Keratinocyte (primary cell): ENCODE measurements at regions not wholly inside any gene's neighbourhood (a gene's known extent, or its start where the extent isn't known, plus 50 kb on each side); places are given as distances from the start of the nearest gene placed in this dataset.

Source experiments
- DNase-seq: peaks from one replicate; pipeline ENCODE4 v3.0.0-alpha.2; 2011; ENCODE audit warnings: low read depth, missing footprints, low spot score
- FAIRE-seq: peaks from 2 replicates; lab custom pipeline; 2011; peaks lifted over from hg19 to GRCh38; lab: Jason Lieb, UNC
- H2AFZ ChIP-seq: 2 replicates; pipeline ENCODE4 v1.6.0; 2012; ENCODE audit warnings: low read length, control low read depth, inconsistent platforms; ENCODE audit not compliant: control insufficient read depth
- H3K27ac ChIP-seq: 2 replicates; pipeline ENCODE4 v1.5.1; 2011; ENCODE audit warnings: low read length; ENCODE audit not compliant: control insufficient read depth, insufficient read depth
- H3K27me3 ChIP-seq: 3 replicates; pipeline ENCODE4 v1.6.0; 2011; ENCODE audit warnings: low read length; ENCODE audit not compliant: control insufficient read depth, insufficient read depth; ENCODE audit errors: extremely low read depth
- H3K36me3 ChIP-seq, 2 experiments: 2 replicates in 1 of 2; 3 replicates in 1 of 2; pipeline ENCODE4 v1.5.1; 2011; ENCODE audit warnings: low read length in 2 of 2, mild to moderate bottlenecking in 1 of 2; ENCODE audit not compliant: control insufficient read depth in 2 of 2, insufficient read depth in 2 of 2; ENCODE audit errors: extremely low read depth in 1 of 2
- H3K4me1 ChIP-seq: 3 replicates; pipeline ENCODE4 v1.5.1; 2011; ENCODE audit warnings: low read length; ENCODE audit not compliant: control insufficient read depth, insufficient read depth; ENCODE audit errors: extremely low read depth
- H3K4me2 ChIP-seq: 3 replicates; pipeline ENCODE4 v1.6.0; 2011; ENCODE audit warnings: low read depth, low read length; ENCODE audit not compliant: control insufficient read depth, insufficient read depth; ENCODE audit errors: extremely low read depth
- H3K4me3 ChIP-seq, 3 experiments: fragments of 200-600 bp in 1 of 3; sonication (generic) in 1 of 3; 2 replicates in 2 of 3; 3 replicates in 1 of 3; pipeline ENCODE4 v1.5.1; 2011 to 2016; ENCODE audit warnings: low read length in 3 of 3, mild to moderate bottlenecking in 3 of 3, control low read depth in 2 of 3, inconsistent platforms in 1 of 3, low read depth in 1 of 3, mixed read lengths in 1 of 3, mixed run types in 1 of 3, moderate library complexity in 1 of 3; ENCODE audit not compliant: control insufficient read depth in 2 of 3, insufficient read depth in 2 of 3; ENCODE audit errors: extremely low read depth in 1 of 3
- H3K79me2 ChIP-seq: 2 replicates; pipeline ENCODE4 v1.6.0; 2012; ENCODE audit warnings: low read length; ENCODE audit not compliant: control insufficient read depth, insufficient read depth
- H3K9ac ChIP-seq: 3 replicates; pipeline ENCODE4 v1.6.0; 2011; ENCODE audit warnings: low read length; ENCODE audit not compliant: control insufficient read depth, insufficient read depth; ENCODE audit errors: extremely low read depth
- H3K9me1 ChIP-seq: 3 replicates; pipeline ENCODE4 v1.6.0; 2011; ENCODE audit warnings: low read length; ENCODE audit not compliant: control insufficient read depth, insufficient read depth; ENCODE audit errors: extremely low read depth
- H3K9me3 ChIP-seq: 2 replicates; pipeline ENCODE4 v1.5.1; 2012; ENCODE audit warnings: low read depth, low read length; ENCODE audit not compliant: control insufficient read depth
- H4K20me1 ChIP-seq: 3 replicates; pipeline ENCODE4 v1.6.0; 2011; ENCODE audit warnings: low read length; ENCODE audit not compliant: control insufficient read depth, insufficient read depth; ENCODE audit errors: extremely low read depth
- EZH2 ChIP-seq: IDR thresholded peaks from one replicate; pipeline ENCODE4 v1.6.1; 2012; ENCODE audit warnings: inconsistent platforms, mild to moderate bottlenecking, low read length, moderate library complexity
- dilution Hi-C: fragments of 300-500 bp; cut with MboI; formaldehyde crosslinking; loops from one replicate; pipeline ENCODE4 v1.7.0; 2020; ENCODE audit warnings: low sequenced_read_pairs; ENCODE audit not compliant: extremely low pct_ligation_motif_present
- TF ChIP-seq, protein P1 (sequence below), 3 experiments: IDR thresholded peaks in 1 of 3; conservative IDR thresholded peaks in 1 of 3; optimal IDR thresholded peaks in 1 of 3; 2 replicates in 2 of 3; 3 replicates in 1 of 3; pipeline versions ENCODE3 to v1.5.1; 2011; ENCODE audit warnings: low read length in 3 of 3, mild to moderate bottlenecking in 3 of 3, moderate library complexity in 2 of 3, control low read depth in 1 of 3, inconsistent platforms in 1 of 3; ENCODE audit not compliant: insufficient read depth in 2 of 3; ENCODE audit errors: extremely low read depth in 1 of 3

- TF ChIP-seq, protein P1, sequence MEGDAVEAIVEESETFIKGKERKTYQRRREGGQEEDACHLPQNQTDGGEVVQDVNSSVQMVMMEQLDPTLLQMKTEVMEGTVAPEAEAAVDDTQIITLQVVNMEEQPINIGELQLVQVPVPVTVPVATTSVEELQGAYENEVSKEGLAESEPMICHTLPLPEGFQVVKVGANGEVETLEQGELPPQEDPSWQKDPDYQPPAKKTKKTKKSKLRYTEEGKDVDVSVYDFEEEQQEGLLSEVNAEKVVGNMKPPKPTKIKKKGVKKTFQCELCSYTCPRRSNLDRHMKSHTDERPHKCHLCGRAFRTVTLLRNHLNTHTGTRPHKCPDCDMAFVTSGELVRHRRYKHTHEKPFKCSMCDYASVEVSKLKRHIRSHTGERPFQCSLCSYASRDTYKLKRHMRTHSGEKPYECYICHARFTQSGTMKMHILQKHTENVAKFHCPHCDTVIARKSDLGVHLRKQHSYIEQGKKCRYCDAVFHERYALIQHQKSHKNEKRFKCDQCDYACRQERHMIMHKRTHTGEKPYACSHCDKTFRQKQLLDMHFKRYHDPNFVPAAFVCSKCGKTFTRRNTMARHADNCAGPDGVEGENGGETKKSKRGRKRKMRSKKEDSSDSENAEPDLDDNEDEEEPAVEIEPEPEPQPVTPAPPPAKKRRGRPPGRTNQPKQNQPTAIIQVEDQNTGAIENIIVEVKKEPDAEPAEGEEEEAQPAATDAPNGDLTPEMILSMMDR (optimal IDR thresholded peaks at IDR 0.05 in 1 of 3, IDR thresholded peaks at IDR 0.05 in 1 of 3, conservative IDR thresholded peaks at IDR 0.05 in 1 of 3; ENCODE audit: extremely low read depth in 1 of 3, insufficient read depth in 2 of 3, low read length in 3 of 3) = no peak
- no peak for TF ChIP-seq EZH2
- H3K27me3 ChIP-seq = no peaks in the 10 kb centered on the region
- H3K4me3 ChIP-seq = no peak overlapping the region
- no peak overlapping the region for H3K27ac ChIP-seq
- H2AFZ ChIP-seq = no peak overlapping the region
- H3K4me1 ChIP-seq = peaks cover 10% of the 10 kb centered on the region
- FAIRE-seq (no peak), DNase-seq (no peak)
- no peaks in the 10 kb centered on the region for H4K20me1 ChIP-seq
- H3K9me1 ChIP-seq = no peaks in the 10 kb centered on the region
- no peaks in the 10 kb centered on the region for H3K9me3 ChIP-seq
- H3K9ac ChIP-seq = no peak overlapping the region
- no peaks in the 10 kb centered on the region for H3K79me2 ChIP-seq
- H3K4me2 ChIP-seq = no peak overlapping the region
- dilution Hi-C loops = no loop called here
- H3K36me3 ChIP-seq = no peaks in the 10 kb centered on the region
These were observed 268.6 kb upstream of the MEIS2 start for GRCh38 chr15:37368961-37369360.

- Histone ChIP-seq H3K4me2 (no peak overlapping the region), H3K4me1 (peaks cover 10% of the 10 kb centered on the region), H3K9ac (no peak overlapping the region), H3K27ac (no peak overlapping the region), H3K27me3 (no peaks in the 10 kb centered on the region), H3K36me3 (no peaks in the 10 kb centered on the region), H4K20me1 (no peaks in the 10 kb centered on the region), H2AFZ (no peak overlapping the region), H3K79me2 (no peaks in the 10 kb centered on the region), H3K9me3 (no peaks in the 10 kb centered on the region), H3K4me3 (no peak overlapping the region), H3K9me1 (no peaks in the 10 kb centered on the region)
- FAIRE-seq (no peak), DNase-seq (no peak)
- TF ChIP-seq EZH2 = no peak
- dilution Hi-C loops = no loop called here
These were observed 270.6 kb upstream of the MEIS2 start for GRCh38 chr15:37370941-37371340.

GRCh38 chr15:37372064-37372463 is 271.7 kb upstream of the MEIS2 start:
- no peak for FAIRE-seq
- TF ChIP-seq EZH2 = no peak
- TF ChIP-seq, protein P1 (optimal IDR thresholded peaks at IDR 0.05 in 1 of 3, IDR thresholded peaks at IDR 0.05 in 1 of 3, conservative IDR thresholded peaks at IDR 0.05 in 1 of 3; ENCODE audit: extremely low read depth in 1 of 3, insufficient read depth in 2 of 3, low read length in 3 of 3) = no peak
- dilution Hi-C loops = no loop called here

More at GRCh38 chr15:37372064-37372463, 271.7 kb upstream of the MEIS2 start:
- no peak for DNase-seq
- Histone ChIP-seq H3K27me3 (no peaks in the 10 kb centered on the region), H3K36me3 (no peaks in the 10 kb centered on the region), H3K9me3 (no peaks in the 10 kb centered on the region), H3K27ac (no peak overlapping the region), H3K9ac (no peak overlapping the region), H4K20me1 (no peaks in the 10 kb centered on the region), H3K4me2 (peak overlapping the region; percentile 22), H3K4me1 (peaks cover 10% of the 10 kb centered on the region), H3K79me2 (no peaks in the 10 kb centered on the region), H3K9me1 (no peaks in the 10 kb centered on the region), H3K4me3 (no peak overlapping the region), H2AFZ (no peak overlapping the region)
